GM12875 (cell line): ENCODE measurements at regions not wholly inside any gene's neighbourhood (a gene's known extent, or its start where the extent isn't known, plus 50 kb on each side); places are given as distances from the start of the nearest gene placed in this dataset.

Experiments
- H3K4me3 ChIP-seq: one replicate; pipeline ENCODE4 v1.5.1; 2011; ENCODE audit warnings: low read depth, low read length, control low read depth
- TF ChIP-seq, protein P1 (sequence below): IDR thresholded peaks from 2 replicates; pipeline ENCODE4 v1.5.1; 2011; ENCODE audit warnings: low read depth, mild to moderate bottlenecking, control low read depth, inconsistent platforms, low read length, moderate library complexity, borderline replicate concordance; ENCODE audit not compliant: insufficient read depth

DNA sequence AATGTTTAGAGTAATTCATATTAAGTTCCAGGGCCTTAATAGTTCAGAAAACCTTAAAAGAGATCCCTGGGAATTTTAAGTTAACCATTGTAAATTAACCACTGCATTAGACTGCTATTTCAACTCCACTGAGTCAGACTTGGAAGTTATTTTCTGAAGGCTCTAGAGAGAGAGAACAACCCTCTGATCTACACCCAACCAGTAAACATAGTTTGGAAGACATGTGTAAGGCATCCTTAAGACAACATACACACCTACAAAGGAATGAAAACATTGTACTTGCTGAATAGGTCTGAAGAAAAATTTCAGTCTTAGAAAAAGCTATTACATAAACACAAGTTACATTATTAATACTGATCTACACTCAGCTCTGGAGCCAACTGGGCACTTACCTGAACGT lies 158.2 kb upstream of the FST start:
- no peak overlapping the region for H3K4me3 ChIP-seq
- TF ChIP-seq, protein P1, sequence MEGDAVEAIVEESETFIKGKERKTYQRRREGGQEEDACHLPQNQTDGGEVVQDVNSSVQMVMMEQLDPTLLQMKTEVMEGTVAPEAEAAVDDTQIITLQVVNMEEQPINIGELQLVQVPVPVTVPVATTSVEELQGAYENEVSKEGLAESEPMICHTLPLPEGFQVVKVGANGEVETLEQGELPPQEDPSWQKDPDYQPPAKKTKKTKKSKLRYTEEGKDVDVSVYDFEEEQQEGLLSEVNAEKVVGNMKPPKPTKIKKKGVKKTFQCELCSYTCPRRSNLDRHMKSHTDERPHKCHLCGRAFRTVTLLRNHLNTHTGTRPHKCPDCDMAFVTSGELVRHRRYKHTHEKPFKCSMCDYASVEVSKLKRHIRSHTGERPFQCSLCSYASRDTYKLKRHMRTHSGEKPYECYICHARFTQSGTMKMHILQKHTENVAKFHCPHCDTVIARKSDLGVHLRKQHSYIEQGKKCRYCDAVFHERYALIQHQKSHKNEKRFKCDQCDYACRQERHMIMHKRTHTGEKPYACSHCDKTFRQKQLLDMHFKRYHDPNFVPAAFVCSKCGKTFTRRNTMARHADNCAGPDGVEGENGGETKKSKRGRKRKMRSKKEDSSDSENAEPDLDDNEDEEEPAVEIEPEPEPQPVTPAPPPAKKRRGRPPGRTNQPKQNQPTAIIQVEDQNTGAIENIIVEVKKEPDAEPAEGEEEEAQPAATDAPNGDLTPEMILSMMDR, result no peak

DNA sequence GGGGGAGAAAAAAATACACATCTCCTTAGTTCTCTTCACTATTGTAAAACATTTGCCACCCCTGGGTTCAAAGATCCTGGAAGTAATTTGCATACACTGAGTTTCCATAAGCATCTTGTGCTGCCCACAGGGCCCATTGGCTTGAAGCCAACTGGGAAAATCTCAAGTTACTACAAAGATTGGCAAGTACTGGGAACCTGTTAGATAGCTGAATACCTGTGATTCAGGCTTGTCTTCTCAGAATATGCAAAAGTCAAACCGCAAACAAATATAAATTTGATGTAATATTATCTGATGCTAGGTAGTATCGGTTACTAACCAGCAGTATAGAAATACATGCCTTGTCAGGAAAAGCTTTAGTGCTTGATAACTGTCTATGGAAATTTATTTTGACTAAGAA lies 156.9 kb upstream of the FST start:
- no peak overlapping the region for H3K4me3 ChIP-seq
- TF ChIP-seq, protein P1, result no peak

DNA sequence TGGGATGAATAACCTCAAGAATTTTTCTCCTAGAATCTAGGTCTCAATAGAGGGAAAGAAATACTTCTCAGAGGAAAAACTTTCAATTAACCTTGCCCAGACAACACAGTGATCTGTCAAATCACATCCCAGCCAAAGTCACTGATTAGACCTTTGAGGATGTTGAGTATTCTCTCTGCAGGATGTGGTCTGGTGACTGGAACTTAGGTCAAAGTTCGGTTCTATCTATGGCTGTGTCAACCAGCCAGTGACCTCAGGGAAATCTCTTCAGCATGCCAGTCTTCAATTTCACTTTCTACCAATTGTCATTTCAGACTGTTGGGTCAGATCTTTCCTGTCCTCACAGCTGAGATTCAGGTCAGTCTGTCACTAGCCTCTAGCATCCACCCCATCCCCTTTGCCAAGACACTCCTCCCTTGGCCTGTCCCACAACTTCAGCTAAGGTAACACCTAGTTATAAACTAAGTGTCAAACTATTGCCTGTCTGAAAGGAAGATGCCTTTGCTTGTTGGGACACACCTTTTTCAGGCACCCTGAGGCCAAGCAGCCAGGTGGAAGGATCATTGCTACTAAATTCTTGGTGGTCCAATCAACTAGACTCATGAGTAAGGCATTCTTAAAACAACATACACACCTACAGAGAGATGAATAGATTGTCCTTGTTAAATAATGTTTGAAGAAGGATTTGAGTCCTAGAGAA lies 156.3 kb upstream of the FST start:
- TF ChIP-seq, protein P1, result no peak

DNA sequence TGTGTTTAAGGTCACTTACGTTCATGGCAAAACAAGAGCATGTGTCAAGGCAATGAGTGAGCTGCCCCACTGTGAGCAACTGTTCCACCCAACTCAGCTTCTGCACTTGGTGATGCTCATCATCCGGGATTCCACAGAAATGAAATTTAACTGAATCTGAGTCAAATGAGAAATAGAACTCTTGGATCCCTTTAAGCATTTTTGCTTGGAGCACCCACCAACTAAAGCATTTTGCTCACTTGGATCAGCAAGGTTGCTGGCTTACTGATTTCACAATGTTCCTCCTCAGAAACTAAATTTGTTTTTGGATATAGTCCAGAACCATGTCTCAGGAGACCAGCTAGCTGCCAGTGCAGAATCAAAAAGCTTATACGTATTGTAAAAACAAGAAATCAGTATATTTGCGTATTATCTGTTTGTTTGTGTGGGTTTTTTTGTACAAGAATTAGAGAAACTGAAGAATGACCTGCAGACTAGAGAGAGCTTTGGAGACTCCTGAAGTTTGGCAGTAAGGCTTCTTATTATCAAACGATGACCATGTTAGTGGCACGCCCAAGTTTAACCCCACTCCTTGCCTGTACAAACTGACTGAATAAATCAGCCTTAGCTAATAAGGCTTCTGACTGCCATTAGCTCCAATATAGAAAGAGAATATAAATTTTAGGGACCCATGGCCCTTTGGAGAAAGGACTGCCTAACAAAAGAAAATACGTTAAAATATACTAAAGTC lies 153.8 kb upstream of the FST start:
- TF ChIP-seq, protein P1, result no peak
- no peak overlapping the region for H3K4me3 ChIP-seq

More for the DNA sequence above, 156.3 kb upstream of the FST start:
- H3K4me3 ChIP-seq, result no peak overlapping the region

GRCh38 chr5:53327811-53328334 lies 152.6 kb upstream of the FST start:
- TF ChIP-seq, protein P1, result no peak
- H3K4me3 ChIP-seq, result no peak overlapping the region

GRCh38 chr5:53330491-53330890 lies 149.9 kb upstream of the FST start:
- TF ChIP-seq, protein P1, result no peak

DNA sequence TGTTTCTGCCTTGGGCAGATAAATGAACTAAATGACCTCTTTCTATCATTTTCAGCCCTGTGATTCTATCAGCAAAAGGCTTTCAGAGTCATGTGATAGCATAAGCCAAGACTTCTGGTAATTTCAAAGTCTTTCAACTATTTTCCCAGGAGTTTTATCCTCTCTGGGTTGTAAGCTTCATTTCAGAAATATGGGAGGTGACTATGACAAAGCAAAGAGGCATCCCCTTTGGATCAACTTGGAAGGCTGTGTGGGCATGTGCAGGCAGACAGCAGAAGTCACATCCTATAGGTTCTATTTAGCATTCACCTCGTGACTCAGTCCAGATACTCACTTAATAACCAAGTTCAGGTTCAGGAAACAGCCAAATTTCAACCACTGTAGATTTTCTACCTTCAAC lies 149.0 kb upstream of the FST start:
- TF ChIP-seq, protein P1, result no peak

More at GRCh38 chr5:53330491-53330890, 149.9 kb upstream of the FST start:
- H3K4me3 ChIP-seq, result no peak overlapping the region

More for the DNA sequence above, 149.0 kb upstream of the FST start:
- no peak overlapping the region for H3K4me3 ChIP-seq
